Stimulated activated CD8-positive, alpha-beta memory T cell treated with anti-CD3 and anti-CD28 coated beads, Interleukin-4, amount 100 ng/mL, for 24 hours (primary cell): ENCODE measurements at regions not wholly inside any gene's neighbourhood (a gene's known extent, or its start where the extent isn't known, plus 50 kb on each side); places are given as distances from the start of the nearest gene placed in this dataset.

Experiments used
- DNase-seq: peaks from one replicate; pipeline ENCODE4 v3.0.0-alpha.2; 2020; ENCODE audit warnings: low read depth

- no peak for DNase-seq
Observed at GRCh38 chr13:40252241-40252640, 414.2 kb downstream of the FOXO1 start.

GRCh38 chr13:40252676-40253075 lies 413.8 kb downstream of the FOXO1 start:
- DNase-seq = no peak

- DNase-seq = no peak
Observed at GRCh38 chr13:40254394-40254793, 412.0 kb downstream of the FOXO1 start.

- no peak for DNase-seq
Observed at GRCh38 chr13:40255551-40255950, 410.9 kb downstream of the FOXO1 start.

DNA sequence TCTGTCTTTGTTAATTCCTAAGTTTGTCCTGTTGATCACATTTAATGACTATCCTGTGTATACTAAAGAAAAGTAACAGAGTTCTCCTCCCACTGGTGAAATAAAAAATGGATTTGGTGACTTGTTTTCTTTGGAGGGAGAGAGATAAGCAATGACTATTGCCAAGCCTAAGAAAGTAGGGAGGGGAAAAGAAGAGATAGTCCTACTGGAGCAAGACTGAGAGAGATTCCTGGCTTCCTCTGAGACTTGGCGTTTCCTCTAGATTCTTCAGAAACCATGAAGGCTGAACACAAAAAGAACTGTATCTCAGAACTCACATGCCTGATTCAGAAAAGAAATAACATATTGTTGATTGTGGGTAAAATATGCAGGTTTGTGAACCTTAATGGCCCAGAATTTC lies 406.5 kb downstream of the FOXO1 start:
- no peak for DNase-seq

DNA sequence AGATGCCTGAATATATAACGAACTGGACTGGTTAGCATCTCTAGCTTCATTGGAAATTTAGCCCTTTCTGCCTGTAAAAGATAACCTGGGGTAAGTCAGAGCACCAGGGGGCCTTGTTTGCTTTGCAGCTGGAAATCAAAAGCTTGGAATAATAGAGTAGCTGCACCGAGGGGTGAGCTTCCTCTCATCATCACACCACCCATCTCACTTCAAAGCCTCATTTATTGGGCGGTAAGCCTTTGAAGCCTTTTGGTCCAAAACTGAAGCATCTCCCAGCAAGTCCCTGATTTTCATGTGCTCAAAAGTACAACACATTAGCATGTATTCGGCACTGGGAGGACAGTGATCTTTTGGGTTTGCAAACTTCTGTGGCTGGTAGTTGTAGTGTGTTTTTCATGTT lies 405.1 kb downstream of the FOXO1 start:
- no peak for DNase-seq

DNA sequence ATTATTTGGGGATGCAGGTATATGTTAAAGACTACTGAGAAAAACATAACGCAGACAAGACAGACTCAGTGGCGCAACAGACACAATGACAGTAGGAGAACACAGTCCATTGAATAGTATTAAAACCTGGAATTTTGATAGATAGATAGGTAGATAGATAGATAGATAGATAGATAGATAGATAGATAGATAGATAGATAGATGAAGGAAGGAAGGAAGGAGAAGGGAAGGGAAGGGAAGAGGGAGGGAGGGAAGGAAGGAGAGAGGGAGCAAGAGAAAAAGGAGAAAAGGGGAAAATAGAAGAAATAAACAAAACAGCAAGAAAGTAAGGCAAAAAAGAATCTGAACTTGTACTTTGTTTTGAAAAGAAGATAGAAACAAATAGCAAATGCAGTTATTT lies 404.5 kb downstream of the FOXO1 start:
- no peak for DNase-seq

- DNase-seq = no peak
Observed at GRCh38 chr13:40269086-40269485, 397.4 kb downstream of the FOXO1 start.

GRCh38 chr13:40270726-40271125 lies 395.7 kb downstream of the FOXO1 start:
- DNase-seq = no peak

- DNase-seq = no peak
Observed at GRCh38 chr13:40271271-40271885, 395.1 kb downstream of the FOXO1 start.

GRCh38 chr13:40271931-40272775 lies 394.3 kb downstream of the FOXO1 start:
- peak; percentile 31 for DNase-seq

- DNase-seq = no peak
Observed at GRCh38 chr13:40272776-40273139, 393.7 kb downstream of the FOXO1 start.

- no peak for DNase-seq
Observed at GRCh38 chr13:40273253-40274025, 393.0 kb downstream of the FOXO1 start.

DNA sequence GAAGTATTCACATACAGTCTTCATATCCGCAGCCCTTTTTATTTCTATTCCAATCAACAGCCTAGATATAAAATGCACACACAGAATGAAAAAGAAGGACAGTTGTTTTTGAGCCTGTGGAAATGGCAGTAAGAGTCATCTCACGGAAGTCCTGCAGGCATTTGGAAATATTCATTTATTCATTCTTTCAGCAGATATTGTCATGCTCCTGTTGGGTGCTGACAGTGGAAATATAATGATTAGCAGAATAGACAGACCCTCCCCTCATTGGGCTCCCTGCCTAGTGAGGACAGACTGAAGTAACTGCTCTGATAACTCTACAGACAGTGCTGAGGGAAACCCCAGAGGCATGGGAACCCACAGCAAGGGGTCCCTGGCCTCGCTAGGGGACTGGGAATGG lies 392.3 kb downstream of the FOXO1 start:
- DNase-seq = no peak

GRCh38 chr13:40275155-40275554 lies 391.3 kb downstream of the FOXO1 start:
- no peak for DNase-seq

DNA sequence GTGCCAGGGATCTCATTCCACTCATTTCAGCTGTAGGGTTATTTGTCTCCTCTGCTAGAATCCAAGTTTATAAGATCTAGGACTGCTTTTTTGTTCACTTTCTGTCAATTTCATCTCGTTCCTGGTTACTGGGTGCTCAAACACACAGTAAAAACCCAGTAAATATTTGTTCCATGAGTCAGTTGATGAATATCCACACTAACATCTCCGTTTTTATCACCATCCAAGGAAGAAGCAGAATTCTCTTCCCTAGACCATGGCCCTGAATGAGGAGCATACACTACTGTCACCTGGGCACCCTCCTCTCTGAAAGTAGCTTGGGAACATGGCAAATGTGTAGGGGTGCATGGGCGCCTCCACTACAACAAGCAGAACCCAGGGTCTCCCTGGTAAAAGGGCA lies 390.8 kb downstream of the FOXO1 start:
- no peak for DNase-seq

DNA sequence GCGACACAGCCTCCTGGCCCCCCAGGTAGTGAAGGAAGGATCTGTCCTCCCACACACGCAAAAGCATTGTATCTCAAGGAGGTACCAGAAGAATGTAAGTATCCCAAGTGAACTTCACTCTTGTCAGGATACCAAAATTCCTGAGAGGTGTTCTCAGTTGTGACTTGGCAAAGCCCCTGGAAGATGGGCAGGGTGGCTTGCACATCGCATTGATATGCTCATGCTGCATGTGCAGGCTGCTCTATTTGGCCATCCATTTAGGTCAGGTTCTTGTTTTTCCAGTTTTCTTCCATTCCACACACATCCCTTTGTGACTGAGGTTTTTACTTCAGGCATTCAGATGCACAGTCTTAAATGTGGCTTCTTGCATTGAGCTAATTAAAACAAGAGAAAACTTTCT lies 382.8 kb downstream of the FOXO1 start:
- no peak for DNase-seq

- no peak for DNase-seq
Observed at GRCh38 chr13:40285634-40286033, 380.8 kb downstream of the FOXO1 start.

DNA sequence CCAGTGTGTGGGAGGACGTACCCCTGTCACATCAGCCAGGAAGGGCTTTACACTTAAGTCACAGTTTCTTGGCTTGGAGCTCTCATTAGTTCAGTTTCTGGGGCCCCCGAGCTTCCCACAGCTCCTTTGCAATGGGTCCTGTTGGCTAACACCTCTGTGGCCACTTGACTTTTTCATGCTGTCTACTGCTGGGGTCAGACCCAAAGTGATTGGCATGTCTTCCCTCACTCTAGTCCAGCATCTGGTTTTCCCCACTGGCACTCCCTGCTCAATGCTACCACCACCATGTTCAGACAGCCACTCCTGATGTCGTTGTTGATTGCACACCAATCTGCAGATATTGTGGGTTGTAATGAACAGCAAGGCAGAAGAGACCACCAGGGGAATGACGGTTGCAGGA lies 379.0 kb downstream of the FOXO1 start:
- no peak for DNase-seq

DNA sequence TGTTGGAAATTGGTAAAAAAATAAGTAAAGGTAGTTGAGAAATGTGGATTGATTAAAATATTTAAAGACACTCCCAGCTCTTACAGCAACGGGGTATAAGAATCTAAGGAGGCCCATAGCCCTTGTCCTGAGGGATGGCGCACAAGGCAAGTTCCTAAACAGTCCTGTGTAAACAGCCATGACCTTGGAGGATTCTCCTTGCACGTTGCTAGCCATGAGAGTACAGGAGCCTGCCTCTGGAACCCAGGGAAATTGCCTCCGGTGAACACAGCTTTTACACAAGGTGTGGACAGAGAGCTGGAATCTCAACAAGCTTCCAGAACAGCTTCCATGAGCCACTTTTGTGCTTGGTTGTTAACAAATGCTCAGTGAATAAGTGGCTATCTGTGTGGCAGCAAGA lies 378.2 kb downstream of the FOXO1 start:
- DNase-seq = no peak

DNA sequence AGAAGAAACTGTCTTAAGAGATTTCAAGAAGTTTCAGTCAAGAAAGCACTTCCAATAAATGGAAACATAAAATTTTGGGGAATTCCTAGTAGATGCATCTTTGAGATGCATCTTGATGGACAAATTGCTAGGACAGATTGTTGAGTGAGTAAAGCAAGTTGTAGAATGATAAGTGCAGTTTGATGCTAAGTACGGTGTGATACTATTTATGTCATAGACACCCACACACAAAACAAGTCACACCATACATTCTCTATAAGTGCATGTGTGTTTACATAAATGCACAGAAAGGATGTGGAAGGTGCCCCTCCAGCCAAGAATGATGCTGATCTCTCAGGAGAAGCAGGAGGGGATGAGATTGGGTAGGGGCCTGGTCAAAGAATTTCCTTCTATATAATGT lies 375.7 kb downstream of the FOXO1 start:
- DNase-seq = no peak

DNA sequence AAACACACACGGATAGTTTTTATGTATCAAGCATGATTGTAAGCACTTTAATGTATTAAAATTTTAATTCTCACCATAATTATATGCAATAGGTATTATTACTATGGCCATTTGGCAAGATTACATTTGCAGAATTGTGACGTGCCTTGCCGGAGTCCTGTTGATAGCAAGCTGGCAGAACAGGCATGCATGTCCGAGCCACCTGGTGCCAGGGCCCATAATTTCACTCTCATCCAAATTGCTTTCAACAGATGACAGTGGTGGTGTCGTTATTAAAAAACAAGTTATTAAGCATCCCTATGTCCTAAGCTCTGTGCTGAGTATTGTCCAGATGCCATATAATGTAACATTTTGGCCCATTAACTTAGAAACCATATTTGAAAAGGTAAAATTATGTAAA lies 374.3 kb downstream of the FOXO1 start:
- DNase-seq = no peak

GRCh38 chr13:40292536-40292935 lies 373.9 kb downstream of the FOXO1 start:
- DNase-seq = no peak
